ENCODE measurements at regions not wholly inside any gene's neighbourhood (a gene's known extent, or its start where the extent isn't known, plus 50 kb on each side); places are given as distances from the start of the nearest gene placed in this dataset.

- H3K4me1 ChIP-seq (ENCODE audit: control insufficient read depth in 1 of 2, insufficient read depth in 2 of 2, low read length in 2 of 2) = peaks cover 2 to 12% of the 10 kb centered on the region in 2 donors
- H3K4me3 ChIP-seq (ENCODE audit: low read length in 2 of 2) = no peak overlapping the region
- intact Hi-C loops (cut with DNase I) = loop anchor here (10.0 kb wide), 1 partner anchor 752 kb away; no protein-coding TSS in a partner anchor
- no peaks in the 10 kb centered on the region for H3K9me3 ChIP-seq (ENCODE audit: control insufficient read depth, low read length)
- H3K27ac ChIP-seq (ENCODE audit: low read depth in 1 of 2, low read length in 2 of 2) = no peak overlapping the region
- H3K27me3 ChIP-seq (ENCODE audit: control insufficient read depth in 1 of 2, insufficient read depth in 2 of 2, low read length in 1 of 2) = no peaks in the 10 kb centered on the region
- ATAC-seq (ENCODE audit: low FRiP score) (no peak), DNase-seq (no peak)
- no peaks in the 10 kb centered on the region for H3K36me3 ChIP-seq (ENCODE audit: control insufficient read depth in 1 of 2, insufficient read depth in 2 of 2, low read length in 1 of 2)
These were observed 136.3 kb upstream of the PLEKHG7 start for GRCh38 chr12:92566448-92567019.

GRCh38 chr12:92563819-92564218 is 139.0 kb upstream of the PLEKHG7 start:
- DNase-seq = no peak
- WGBS, 2 donors = 95 to 100% methylated on average over 1 of the region's 1 CpG
- intact Hi-C loops (cut with DNase I) = loop anchor here (5.0 to 10.0 kb wide), 4 partner anchors 57 to 749 kb away; partner anchors contain the start of gene BTG1 (in 1 of the 2)
- no peak for ATAC-seq (ENCODE audit: low FRiP score)
- Histone ChIP-seq H3K36me3 (ENCODE audit: control insufficient read depth in 1 of 2, insufficient read depth in 2 of 2, low read length in 1 of 2) (no peaks in the 10 kb centered on the region), H3K27ac (ENCODE audit: low read depth in 1 of 2, low read length in 2 of 2) (no peak overlapping the region), H3K27me3 (ENCODE audit: control insufficient read depth in 1 of 2, insufficient read depth in 2 of 2, low read length in 1 of 2) (no peaks in the 10 kb centered on the region), H3K9me3 (ENCODE audit: control insufficient read depth, low read length) (no peaks in the 10 kb centered on the region), H3K4me1 (ENCODE audit: control insufficient read depth in 1 of 2, insufficient read depth in 2 of 2, low read length in 2 of 2) (peaks cover 2 to 13% of the 10 kb centered on the region in 2 donors), H3K4me3 (ENCODE audit: low read length in 2 of 2) (no peak overlapping the region)

- no peak overlapping the region for H3K4me3 ChIP-seq (ENCODE audit: low read length in 2 of 2)
- H3K27me3 ChIP-seq (ENCODE audit: control insufficient read depth in 1 of 2, insufficient read depth in 2 of 2, low read length in 1 of 2) = no peaks in the 10 kb centered on the region
- H3K27ac ChIP-seq (ENCODE audit: low read depth in 1 of 2, low read length in 2 of 2) = peak overlapping the region in 1 of 2 donors; percentile 67
- ATAC-seq (ENCODE audit: low FRiP score) (no peak), DNase-seq (no peak)
- H3K4me1 ChIP-seq (ENCODE audit: control insufficient read depth in 1 of 2, insufficient read depth in 2 of 2, low read length in 2 of 2) = peaks cover 2 to 13% of the 10 kb centered on the region in 2 donors
- WGBS, 2 donors = 37 to 43% methylated on average over 3 of the region's 3 CpGs
- no peaks in the 10 kb centered on the region for H3K9me3 ChIP-seq (ENCODE audit: control insufficient read depth, low read length)
- no peaks in the 10 kb centered on the region for H3K36me3 ChIP-seq (ENCODE audit: control insufficient read depth in 1 of 2, insufficient read depth in 2 of 2, low read length in 1 of 2)
- intact Hi-C loops (cut with DNase I) = loop anchor here (5.0 to 10.0 kb wide), 4 partner anchors 55 to 747 kb away; partner anchors contain the start of gene BTG1 (in 1 of the 2)
These were observed 140.6 kb upstream of the PLEKHG7 start for GRCh38 chr12:92562063-92562734.

DNA sequence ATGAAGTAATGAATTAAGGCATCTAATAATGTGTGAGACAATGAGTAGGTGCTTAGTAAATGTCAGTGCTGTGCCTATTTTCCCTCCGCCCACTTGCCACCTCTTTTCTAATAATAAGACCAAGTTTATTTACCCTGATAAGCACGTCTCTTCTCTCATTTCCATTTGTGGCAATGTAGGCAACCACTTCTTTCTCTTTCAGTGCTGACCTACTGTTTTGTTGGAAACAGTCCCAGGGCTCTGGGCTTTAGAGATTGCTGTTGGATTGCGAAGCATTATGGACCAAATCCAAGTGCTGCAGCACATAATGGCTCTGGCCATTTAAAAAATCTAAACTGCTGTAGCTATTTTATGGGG is 141.3 kb upstream of the PLEKHG7 start:
- DNase-seq = peak in 1 of 2 donors; percentile 53
- Histone ChIP-seq H3K27ac (ENCODE audit: low read depth in 1 of 2, low read length in 2 of 2) (no peak overlapping the region), H3K9me3 (ENCODE audit: control insufficient read depth, low read length) (no peaks in the 10 kb centered on the region), H3K36me3 (ENCODE audit: control insufficient read depth in 1 of 2, insufficient read depth in 2 of 2, low read length in 1 of 2) (no peaks in the 10 kb centered on the region), H3K4me3 (ENCODE audit: low read length in 2 of 2) (no peak overlapping the region), H3K4me1 (ENCODE audit: control insufficient read depth in 1 of 2, insufficient read depth in 2 of 2, low read length in 2 of 2) (peaks cover 2 to 13% of the 10 kb centered on the region in 2 donors), H3K27me3 (ENCODE audit: control insufficient read depth in 1 of 2, insufficient read depth in 2 of 2, low read length in 1 of 2) (no peaks in the 10 kb centered on the region)
- peak; percentile 82 for ATAC-seq (ENCODE audit: low FRiP score)
- 2 to 3% methylated on average over 3 of the region's 3 CpGs for WGBS, 2 donors
- intact Hi-C loops (cut with DNase I) = loop anchor here (5.0 to 10.0 kb wide), 4 partner anchors 54 to 747 kb away; partner anchors contain the start of gene BTG1 (in 1 of the 2)

DNA sequence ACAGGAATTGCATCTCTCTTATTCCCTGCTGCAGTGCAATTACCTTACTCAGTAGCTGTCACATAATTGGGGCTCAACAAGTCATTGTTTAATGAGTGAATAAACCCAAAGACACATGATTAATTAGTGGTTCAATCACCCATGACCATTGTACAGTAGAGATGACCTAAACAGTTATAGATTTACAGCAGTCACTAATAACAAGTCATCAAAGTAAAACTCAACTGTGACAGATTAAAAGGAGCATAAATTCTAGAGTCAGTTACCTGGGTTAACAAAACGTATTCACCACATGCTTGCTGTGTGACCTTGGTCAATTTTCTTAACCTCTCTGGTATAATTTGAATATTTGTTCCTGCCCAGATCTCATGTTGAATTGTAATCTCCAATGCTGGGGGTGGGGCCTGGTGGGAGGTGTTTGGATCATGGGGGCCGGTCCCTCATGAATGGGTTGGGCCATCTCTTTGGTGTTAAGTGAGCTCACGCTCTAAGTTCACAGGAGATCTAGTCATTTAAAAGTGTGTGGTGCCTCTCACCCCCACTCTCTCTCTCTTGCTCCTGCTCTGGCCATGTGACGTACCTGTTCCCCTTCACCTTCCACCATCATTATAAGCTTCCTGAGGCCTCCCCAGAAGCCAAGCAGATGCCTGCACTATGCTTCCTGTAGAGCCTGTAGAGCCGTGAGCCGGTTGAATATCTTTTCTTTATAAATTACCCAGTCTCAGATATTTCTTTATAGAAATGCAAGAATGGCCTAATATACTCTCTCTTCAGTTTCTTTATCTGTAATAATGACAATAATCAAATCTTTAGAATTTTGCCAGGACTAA is 141.9 kb upstream of the PLEKHG7 start:
- DNase-seq = no peak
- Histone ChIP-seq H3K4me1 (ENCODE audit: control insufficient read depth in 1 of 2, insufficient read depth in 2 of 2, low read length in 2 of 2) (peaks cover 2 to 13% of the 10 kb centered on the region in 2 donors), H3K4me3 (ENCODE audit: low read length in 2 of 2) (no peak overlapping the region), H3K36me3 (ENCODE audit: control insufficient read depth in 1 of 2, insufficient read depth in 2 of 2, low read length in 1 of 2) (no peaks in the 10 kb centered on the region), H3K27ac (ENCODE audit: low read depth in 1 of 2, low read length in 2 of 2) (no peak overlapping the region), H3K9me3 (ENCODE audit: control insufficient read depth, low read length) (no peaks in the 10 kb centered on the region), H3K27me3 (ENCODE audit: control insufficient read depth in 1 of 2, insufficient read depth in 2 of 2, low read length in 1 of 2) (no peaks in the 10 kb centered on the region)
- 84 to 86% methylated on average over 6 of the region's 6 CpGs for WGBS, 2 donors
- no peak for ATAC-seq (ENCODE audit: low FRiP score)
- intact Hi-C loops (cut with DNase I) = loop anchor here (5.0 to 10.0 kb wide), 4 partner anchors 54 to 746 kb away; partner anchors contain the start of gene BTG1 (in 1 of the 2)

DNA sequence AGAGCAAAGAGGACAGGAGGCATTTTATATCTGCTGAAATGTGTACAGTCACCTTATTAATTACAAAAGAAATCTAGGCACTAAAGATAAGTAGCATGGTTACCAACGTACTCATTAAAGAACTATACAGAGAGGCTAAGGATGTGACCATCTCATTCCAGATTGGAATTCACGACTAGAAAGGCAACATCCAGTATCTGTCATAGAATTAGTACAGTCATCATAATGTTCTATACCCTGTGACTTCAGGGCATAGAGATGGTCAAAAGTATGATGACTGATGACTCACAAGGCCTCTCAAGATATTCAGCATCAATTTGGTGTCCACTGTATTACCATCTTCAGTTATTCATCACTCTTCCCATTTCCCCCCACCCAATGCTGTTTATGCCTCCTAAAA is 144.0 kb upstream of the PLEKHG7 start:
- ATAC-seq (ENCODE audit: low FRiP score) (no peak), DNase-seq (no peak)
- no peak overlapping the region for H3K4me3 ChIP-seq (ENCODE audit: low read length in 2 of 2)
- WGBS, 2 donors = 57 to 71% methylated on average over 2 of the region's 2 CpGs
- peaks cover 2 to 13% of the 10 kb centered on the region in 2 donors for H3K4me1 ChIP-seq (ENCODE audit: control insufficient read depth in 1 of 2, insufficient read depth in 2 of 2, low read length in 2 of 2)
- H3K9me3 ChIP-seq (ENCODE audit: control insufficient read depth, low read length) = no peaks in the 10 kb centered on the region
- intact Hi-C loops (cut with DNase I) = no loop called here
- H3K27ac ChIP-seq (ENCODE audit: low read depth in 1 of 2, low read length in 2 of 2) = no peak overlapping the region
- no peaks in the 10 kb centered on the region for H3K36me3 ChIP-seq (ENCODE audit: control insufficient read depth in 1 of 2, insufficient read depth in 2 of 2, low read length in 1 of 2)
- no peaks in the 10 kb centered on the region for H3K27me3 ChIP-seq (ENCODE audit: control insufficient read depth in 1 of 2, insufficient read depth in 2 of 2, low read length in 1 of 2)

- H3K9me3 ChIP-seq (ENCODE audit: control insufficient read depth, low read length) = no peaks in the 10 kb centered on the region
- no peaks in the 10 kb centered on the region for H3K27me3 ChIP-seq (ENCODE audit: control insufficient read depth in 1 of 2, insufficient read depth in 2 of 2, low read length in 1 of 2)
- DNase-seq (no peak), ATAC-seq (ENCODE audit: low FRiP score) (no peak)
- H3K4me3 ChIP-seq (ENCODE audit: low read length in 2 of 2) = no peak overlapping the region
- H3K27ac ChIP-seq (ENCODE audit: low read depth in 1 of 2, low read length in 2 of 2) = no peak overlapping the region
- peaks cover 2 to 13% of the 10 kb centered on the region in 2 donors for H3K4me1 ChIP-seq (ENCODE audit: control insufficient read depth in 1 of 2, insufficient read depth in 2 of 2, low read length in 2 of 2)
- intact Hi-C loops (cut with DNase I) = no loop called here
- H3K36me3 ChIP-seq (ENCODE audit: control insufficient read depth in 1 of 2, insufficient read depth in 2 of 2, low read length in 1 of 2) = no peaks in the 10 kb centered on the region
- 11% methylated on average over 1 of the region's 1 CpG for WGBS, 2 donors
These were observed 144.5 kb upstream of the PLEKHG7 start for GRCh38 chr12:92558215-92558773.

DNA sequence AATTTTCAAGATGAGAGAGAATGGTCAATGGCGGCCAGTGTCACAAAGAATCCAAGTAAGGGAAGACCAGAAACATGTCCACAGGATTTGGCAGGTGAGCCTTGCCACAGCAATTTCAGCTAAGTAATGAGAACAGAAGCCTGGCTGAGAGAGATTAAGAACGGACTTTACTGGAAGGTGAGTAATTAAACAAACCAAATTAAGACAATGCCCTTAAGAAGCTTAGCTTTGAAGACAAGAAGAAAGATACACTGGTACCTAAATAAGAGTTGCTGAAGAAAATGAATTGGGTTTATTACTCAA is 145.4 kb upstream of the PLEKHG7 start:
- H3K4me3 ChIP-seq (ENCODE audit: low read length in 2 of 2) = no peak overlapping the region
- H3K9me3 ChIP-seq (ENCODE audit: control insufficient read depth, low read length) = no peaks in the 10 kb centered on the region
- no peaks in the 10 kb centered on the region for H3K27me3 ChIP-seq (ENCODE audit: control insufficient read depth in 1 of 2, insufficient read depth in 2 of 2, low read length in 1 of 2)
- 96 to 97% methylated on average over 2 of the region's 2 CpGs for WGBS, 2 donors
- no peaks in the 10 kb centered on the region for H3K36me3 ChIP-seq (ENCODE audit: control insufficient read depth in 1 of 2, insufficient read depth in 2 of 2, low read length in 1 of 2)
- intact Hi-C loops (cut with DNase I) = no loop called here
- peaks cover 0 to 8% of the 10 kb centered on the region in 2 donors for H3K4me1 ChIP-seq (ENCODE audit: control insufficient read depth in 1 of 2, insufficient read depth in 2 of 2, low read length in 2 of 2)
- DNase-seq (no peak), ATAC-seq (ENCODE audit: low FRiP score) (no peak)
- H3K27ac ChIP-seq (ENCODE audit: low read depth in 1 of 2, low read length in 2 of 2) = no peak overlapping the region
